ENCODE measurements at regions not wholly inside any gene's neighbourhood (a gene's known extent, or its start where the extent isn't known, plus 50 kb on each side); places are given as distances from the start of the nearest gene placed in this dataset.

- TF ChIP-seq CTCF (IDR thresholded peaks at IDR 0.05; ENCODE audit: control insufficient read depth, insufficient read depth, low read depth, low read length, missing control alignments): no peak
- H3K4me3 ChIP-seq (ENCODE audit: control insufficient read depth, low read depth, low read length): no peak overlapping the region
- DNase-seq (ENCODE audit: low read depth): no peak
Observed at GRCh38 chr2:128714851-128715312, 396.2 kb upstream of the HS6ST1 start.

- TF ChIP-seq CTCF (IDR thresholded peaks at IDR 0.05; ENCODE audit: control insufficient read depth, insufficient read depth, low read depth, low read length, missing control alignments): no peak
- no peak overlapping the region for H3K4me3 ChIP-seq (ENCODE audit: control insufficient read depth, low read depth, low read length)
- no peak for DNase-seq (ENCODE audit: low read depth)
Observed at GRCh38 chr2:128715360-128715759, 396.7 kb upstream of the HS6ST1 start.

GRCh38 chr2:128716299-128716721, 397.6 kb upstream of the HS6ST1 start:
- TF ChIP-seq CTCF (IDR thresholded peaks at IDR 0.05; ENCODE audit: control insufficient read depth, insufficient read depth, low read depth, low read length, missing control alignments): no peak
- no peak overlapping the region for H3K4me3 ChIP-seq (ENCODE audit: control insufficient read depth, low read depth, low read length)
- DNase-seq (ENCODE audit: low read depth): no peak

GRCh38 chr2:128717758-128718710, 399.4 kb upstream of the HS6ST1 start:
- TF ChIP-seq CTCF (IDR thresholded peaks at IDR 0.05; ENCODE audit: control insufficient read depth, insufficient read depth, low read depth, low read length, missing control alignments): no peak

GRCh38 chr2:128720080-128721022, 401.7 kb upstream of the HS6ST1 start:
- TF ChIP-seq CTCF (IDR thresholded peaks at IDR 0.05; ENCODE audit: control insufficient read depth, insufficient read depth, low read depth, low read length, missing control alignments): peak; percentile 12
- no peak for DNase-seq (ENCODE audit: low read depth)
- H3K4me3 ChIP-seq (ENCODE audit: control insufficient read depth, low read depth, low read length): no peak overlapping the region

More at GRCh38 chr2:128717758-128718710, 399.4 kb upstream of the HS6ST1 start:
- no peak overlapping the region for H3K4me3 ChIP-seq (ENCODE audit: control insufficient read depth, low read depth, low read length)
- DNase-seq (ENCODE audit: low read depth): no peak

GRCh38 chr2:128721096-128721495, 402.4 kb upstream of the HS6ST1 start:
- no peak for TF ChIP-seq CTCF (IDR thresholded peaks at IDR 0.05; ENCODE audit: control insufficient read depth, insufficient read depth, low read depth, low read length, missing control alignments)
- no peak overlapping the region for H3K4me3 ChIP-seq (ENCODE audit: control insufficient read depth, low read depth, low read length)
- no peak for DNase-seq (ENCODE audit: low read depth)
